Stomach (tissue), 8 donors: ENCODE measurements at regions not wholly inside any gene's neighbourhood (a gene's known extent, or its start where the extent isn't known, plus 50 kb on each side); places are given as distances from the start of the nearest gene placed in this dataset.

Experiments
- DNase-seq, 2 donors: peaks; one replicate each; pipeline versions ENCODE4 v3.0.0 to v3.0.0-alpha.2; 2013 to 2019
- H3K27ac ChIP-seq, 5 donors: fragments of 200-600 bp in 4 of 5; sonication (generic) in 4 of 5; one replicate each; pipeline ENCODE4 v1.5.1; 2013 to 2019; ENCODE audit warnings: mild to moderate bottlenecking in 1 of 5, moderate library complexity in 1 of 5
- H3K27me3 ChIP-seq, 3 donors: fragments of 200-600 bp; sonication (generic); one replicate each; pipeline ENCODE4 v1.5.1; 2017 to 2019; ENCODE audit warnings: mixed run types in 1 of 3
- H3K36me3 ChIP-seq, 4 donors: fragments of 200-600 bp; sonication (generic); 1 replicate in 3 of 4; 2 replicates in 1 of 4; pipeline ENCODE4 v1.5.1; 2016 to 2019
- H3K4me1 ChIP-seq, 4 donors: fragments of 200-600 bp; sonication (generic); one replicate each; pipeline ENCODE4 v1.5.1; 2016 to 2019
- H3K4me3 ChIP-seq, 4 donors: fragments of 200-600 bp; sonication (generic) in 3 of 4; one replicate each; pipeline ENCODE4 v1.5.1; 2016 to 2019; ENCODE audit warnings: mild to moderate bottlenecking in 1 of 4
- H3K9me3 ChIP-seq, 4 donors: fragments of 200-600 bp; sonication (generic); one replicate each; pipeline ENCODE4 v1.5.1; 2016 to 2019
- CTCF ChIP-seq, 7 experiments: fragments of 450-650 bp in 4 of 7; fragments of 200-600 bp in 3 of 7; sonication (generic) in 3 of 7; IDR thresholded peaks; one replicate each; pipeline ENCODE4 v1.5.1; 2016 to 2019; ENCODE audit warnings: antibody characterized with exemption in 7 of 7, control low read depth in 2 of 7, mild to moderate bottlenecking in 1 of 7
- EP300 ChIP-seq: sonication (generic); formaldehyde crosslinking; IDR thresholded peaks from one replicate; pipeline ENCODE4 v1.6.1; 2017; ENCODE audit warnings: antibody characterized with exemption
- POLR2A ChIP-seq, 4 donors: fragments of 450-650 bp; IDR thresholded peaks; one replicate each; pipeline ENCODE4 v1.6.1; 2016; ENCODE audit warnings: antibody characterized with exemption in 4 of 4, control low read depth in 2 of 4, mild to moderate bottlenecking in 1 of 4, moderate library complexity in 1 of 4
- POLR2AphosphoS5 ChIP-seq, 3 donors: sonication (generic); formaldehyde crosslinking; IDR thresholded peaks; one replicate each; pipeline ENCODE4 v1.6.1; 2016; ENCODE audit warnings: antibody characterized with exemption in 3 of 3
- WGBS, 5 donors: extraction: QIAGEN DNeasy Blood & Tissue Kit in 3 of 5; methylation state at CpG; one replicate each; pipeline versions ENCODE4 v1.1.5 to v1.1.7; 2013 to 2018; 5-methylcytosine and 5-hydroxymethylcytosine counted together
- intact Hi-C: fragments of 100-400 bp; cut with DNase I; formaldehyde crosslinking; loops from one replicate; pipeline ENCODE4 v1.15.1; 2023; ENCODE audit warnings: low total_unique reads
- donor health status: healthy with polysubstance abuse.
- donor health status: Bipolar disorder and iron deficiency.
- donor health status: healthy.

DNA sequence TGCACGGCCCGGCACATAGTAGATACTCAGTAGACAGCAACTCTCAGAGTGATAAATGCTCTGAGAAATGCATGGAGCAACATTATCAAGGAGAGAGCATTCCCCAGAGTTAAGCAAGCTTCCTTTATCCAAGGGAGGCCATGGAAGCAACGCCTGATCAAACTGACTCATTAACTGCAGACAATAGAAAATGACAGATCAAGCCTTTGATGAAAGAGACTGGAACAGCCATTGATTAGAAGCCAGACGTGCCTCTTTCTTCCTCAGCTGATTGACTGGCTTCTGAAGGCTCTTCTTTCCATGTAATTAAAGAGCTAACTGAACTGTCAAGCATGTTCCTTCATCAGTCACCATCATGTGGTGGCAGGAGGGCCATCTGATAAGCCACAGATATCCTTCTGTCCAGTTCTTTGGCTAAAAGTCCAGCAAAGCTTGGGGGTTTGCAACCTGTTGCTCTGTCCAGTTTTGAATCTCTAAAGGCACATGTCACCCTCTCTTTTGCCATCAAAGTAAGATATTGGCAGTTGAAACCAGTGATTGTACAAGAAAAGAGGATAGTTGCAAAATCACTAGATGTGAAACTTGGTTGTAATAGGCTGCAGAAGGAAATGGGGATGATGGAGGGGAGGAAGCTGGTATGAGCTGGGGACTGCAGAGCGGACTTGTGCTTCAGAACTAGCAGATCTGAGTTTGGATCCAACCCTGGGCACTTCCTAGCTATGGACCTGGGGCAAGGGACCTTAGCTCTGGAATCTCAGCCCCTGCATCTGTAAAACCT lies 188.0 kb downstream of the HAPSTR1 start:
- 41 to 68% (median 60%) methylated on average over 5 of the region's 5 CpGs for WGBS, 5 donors
- no peaks in the 10 kb centered on the region for H3K27me3 ChIP-seq
- TF ChIP-seq POLR2A (IDR thresholded peaks at IDR 0.05) (no peak), EP300 (no peak), POLR2AphosphoS5 (IDR thresholded peaks at IDR 0.05) (no peak), CTCF (IDR thresholded peaks at IDR 0.05) (no peak)
- no peaks in the 10 kb centered on the region for H3K9me3 ChIP-seq
- DNase-seq = no peak
- H3K4me1 ChIP-seq = no peaks in the 10 kb centered on the region
- no peaks in the 10 kb centered on the region for H3K36me3 ChIP-seq
- no peak overlapping the region for H3K4me3 ChIP-seq
- intact Hi-C loops = no loop called here
- H3K27ac ChIP-seq = no peak overlapping the region

DNA sequence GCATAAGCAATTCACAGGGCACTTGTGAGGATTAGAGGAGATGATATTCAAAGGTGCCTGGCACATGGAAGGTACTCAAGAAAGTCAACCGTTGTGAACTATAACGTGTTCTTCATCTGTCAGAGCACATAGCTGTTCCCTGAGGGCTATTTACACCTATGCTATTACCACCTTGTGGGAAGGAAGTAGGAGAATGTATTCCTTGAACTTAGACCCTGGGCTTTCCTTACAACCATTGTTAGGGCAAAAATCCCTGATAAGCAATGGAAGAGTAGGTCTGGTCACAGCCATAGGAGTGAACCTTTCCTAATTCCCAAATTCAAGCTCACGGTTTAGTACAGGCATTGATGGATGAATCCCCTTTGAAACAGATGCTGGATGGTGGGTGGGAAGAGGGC lies 188.6 kb downstream of the HAPSTR1 start:
- DNase-seq = no peak
- Histone ChIP-seq H3K9me3 (no peaks in the 10 kb centered on the region), H3K27ac (no peak overlapping the region), H3K27me3 (no peaks in the 10 kb centered on the region), H3K4me1 (no peaks in the 10 kb centered on the region), H3K36me3 (no peaks in the 10 kb centered on the region), H3K4me3 (no peak overlapping the region)
- intact Hi-C loops = no loop called here
- WGBS, 5 donors = 57 to 83% (median 71%) methylated on average over 3 of the region's 3 CpGs
- no peak for TF ChIP-seq POLR2AphosphoS5 (IDR thresholded peaks at IDR 0.05)
- TF ChIP-seq CTCF (IDR thresholded peaks at IDR 0.05) = no peak
- no peak for TF ChIP-seq POLR2A (IDR thresholded peaks at IDR 0.05)
- TF ChIP-seq EP300 = no peak

- WGBS, 5 donors = 45 to 54% (median 51%) methylated on average over 3 of the region's 3 CpGs
- Histone ChIP-seq H3K36me3 (no peaks in the 10 kb centered on the region), H3K9me3 (no peaks in the 10 kb centered on the region), H3K27me3 (no peaks in the 10 kb centered on the region), H3K4me3 (no peak overlapping the region), H3K4me1 (no peaks in the 10 kb centered on the region), H3K27ac (no peak overlapping the region)
- peak in 1 of 2 donors; percentile 12 for DNase-seq
- TF ChIP-seq CTCF (IDR thresholded peaks at IDR 0.05) (no peak), EP300 (no peak), POLR2AphosphoS5 (IDR thresholded peaks at IDR 0.05) (no peak), POLR2A (IDR thresholded peaks at IDR 0.05) (no peak)
- intact Hi-C loops = no loop called here
Observed at GRCh38 chr16:9286930-9287329, 195.5 kb downstream of the HAPSTR1 start.

DNA sequence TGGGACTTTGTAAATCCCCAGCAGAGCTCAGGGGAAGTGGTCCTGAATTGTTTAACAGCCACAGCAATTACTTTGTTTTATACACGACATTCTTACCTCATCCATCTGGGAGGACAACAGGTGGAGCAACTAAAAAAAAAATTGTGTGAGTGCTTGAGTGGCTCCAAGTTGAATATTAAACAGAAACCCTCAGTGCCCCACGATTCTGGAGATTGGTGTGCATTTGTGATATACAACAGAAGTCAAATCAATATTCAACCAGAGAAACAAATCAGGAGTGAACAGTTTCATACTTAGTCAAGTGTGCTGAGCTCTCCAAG lies 204.8 kb downstream of the HAPSTR1 start:
- Histone ChIP-seq H3K4me1 (no peaks in the 10 kb centered on the region), H3K36me3 (no peaks in the 10 kb centered on the region), H3K27ac (no peak overlapping the region), H3K9me3 (no peaks in the 10 kb centered on the region), H3K27me3 (no peaks in the 10 kb centered on the region), H3K4me3 (no peak overlapping the region)
- DNase-seq = peak in 1 of 2 donors; percentile 24
- TF ChIP-seq CTCF (IDR thresholded peaks at IDR 0.05) (no peak), EP300 (no peak), POLR2AphosphoS5 (IDR thresholded peaks at IDR 0.05) (no peak), POLR2A (IDR thresholded peaks at IDR 0.05) (no peak)
- WGBS, 5 donors = 2 to 20% (median 10%) methylated on average over 2 of the region's 2 CpGs
- intact Hi-C loops = no loop called here
